Kidney (tissue), 13 donors: ENCODE measurements at regions not wholly inside any gene's neighbourhood (a gene's known extent, or its start where the extent isn't known, plus 50 kb on each side); places are given as distances from the start of the nearest gene placed in this dataset.

Source experiments
- DNase-seq, 5 donors: peaks; one replicate each; pipeline ENCODE4 v3.0.0-alpha.2; 2013 to 2020
- FAIRE-seq: peaks from 2 replicates; lab custom pipeline; 2012; peaks lifted over from hg19 to GRCh38; lab: Jason Lieb, UNC
- H3K27ac ChIP-seq, 2 donors: one replicate each; pipeline ENCODE4 v1.7.0; 2013; ENCODE audit warnings: low read depth in 2 of 2, low read length in 2 of 2, inconsistent platforms in 1 of 2
- H3K27me3 ChIP-seq: one replicate; pipeline ENCODE4 v1.7.1; 2013; ENCODE audit warnings: low read length, inconsistent platforms; ENCODE audit not compliant: control insufficient read depth, insufficient read depth
- H3K36me3 ChIP-seq, 3 donors: one replicate each; pipeline versions ENCODE4 v1.7.0 to v1.7.1; 2013; ENCODE audit warnings: low read length in 3 of 3, control low read depth in 1 of 3, inconsistent platforms in 1 of 3; ENCODE audit not compliant: insufficient read depth in 3 of 3, control insufficient read depth in 2 of 3
- H3K4me1 ChIP-seq, 3 donors: one replicate each; pipeline versions ENCODE4 v1.7.0 to v1.7.1; 2013; ENCODE audit warnings: low read length in 3 of 3, inconsistent platforms in 1 of 3, low read depth in 1 of 3; ENCODE audit not compliant: control insufficient read depth in 2 of 3, insufficient read depth in 2 of 3
- H3K4me3 ChIP-seq, 3 donors: one replicate each; pipeline versions ENCODE4 v1.7.0 to v1.8.1; 2013; ENCODE audit warnings: low read length in 3 of 3, control low read depth in 1 of 3, inconsistent platforms in 1 of 3
- H3K9ac ChIP-seq, 3 donors: one replicate each; pipeline versions ENCODE4 v1.7.0 to v1.7.1; 2013; ENCODE audit warnings: low read length in 3 of 3, control low read depth in 1 of 3, inconsistent platforms in 1 of 3
- H3K9me3 ChIP-seq, 3 donors: one replicate each; pipeline versions ENCODE4 v1.7.0 to v1.7.1; 2013; ENCODE audit warnings: low read length in 3 of 3, control low read depth in 1 of 3, inconsistent platforms in 1 of 3; ENCODE audit not compliant: control insufficient read depth in 2 of 3, insufficient read depth in 1 of 3
- intact Hi-C: fragments of 100-400 bp; cut with DNase I; formaldehyde crosslinking; loops from one replicate; pipeline ENCODE4 v1.11.1; 2022
- TF ChIP-seq, protein P1 (sequence below): IDR thresholded peaks from 3 replicates; pipeline ENCODE4 v1.5.1; 2012; ENCODE audit warnings: mild to moderate bottlenecking, moderate library complexity, borderline replicate concordance; ENCODE audit not compliant: insufficient read depth; ENCODE audit errors: extremely low read depth
- donor health status: control.
- donor health status: control.
- donor health status: control.
- donor health status: control.
- donor health status: control.
- donor health status: DM: yes; HTN: yes; CAD: no.
- donor health status: Normal renal cell carcinoma (clear cell type).

- intact Hi-C loops: no loop called here
- H3K9me3 ChIP-seq: no peaks in the 10 kb centered on the region
- H3K27ac ChIP-seq: no peak overlapping the region
- no peaks in the 10 kb centered on the region for H3K4me1 ChIP-seq
- TF ChIP-seq, protein P1, sequence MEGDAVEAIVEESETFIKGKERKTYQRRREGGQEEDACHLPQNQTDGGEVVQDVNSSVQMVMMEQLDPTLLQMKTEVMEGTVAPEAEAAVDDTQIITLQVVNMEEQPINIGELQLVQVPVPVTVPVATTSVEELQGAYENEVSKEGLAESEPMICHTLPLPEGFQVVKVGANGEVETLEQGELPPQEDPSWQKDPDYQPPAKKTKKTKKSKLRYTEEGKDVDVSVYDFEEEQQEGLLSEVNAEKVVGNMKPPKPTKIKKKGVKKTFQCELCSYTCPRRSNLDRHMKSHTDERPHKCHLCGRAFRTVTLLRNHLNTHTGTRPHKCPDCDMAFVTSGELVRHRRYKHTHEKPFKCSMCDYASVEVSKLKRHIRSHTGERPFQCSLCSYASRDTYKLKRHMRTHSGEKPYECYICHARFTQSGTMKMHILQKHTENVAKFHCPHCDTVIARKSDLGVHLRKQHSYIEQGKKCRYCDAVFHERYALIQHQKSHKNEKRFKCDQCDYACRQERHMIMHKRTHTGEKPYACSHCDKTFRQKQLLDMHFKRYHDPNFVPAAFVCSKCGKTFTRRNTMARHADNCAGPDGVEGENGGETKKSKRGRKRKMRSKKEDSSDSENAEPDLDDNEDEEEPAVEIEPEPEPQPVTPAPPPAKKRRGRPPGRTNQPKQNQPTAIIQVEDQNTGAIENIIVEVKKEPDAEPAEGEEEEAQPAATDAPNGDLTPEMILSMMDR: no peak
- FAIRE-seq (no peak), DNase-seq (no peak)
- no peak overlapping the region for H3K9ac ChIP-seq
- no peaks in the 10 kb centered on the region for H3K36me3 ChIP-seq
- H3K27me3 ChIP-seq: no peaks in the 10 kb centered on the region
- H3K4me3 ChIP-seq: no peak overlapping the region
These were observed 112.8 kb upstream of the GLS start for GRCh38 chr2:190767821-190768220.

DNA sequence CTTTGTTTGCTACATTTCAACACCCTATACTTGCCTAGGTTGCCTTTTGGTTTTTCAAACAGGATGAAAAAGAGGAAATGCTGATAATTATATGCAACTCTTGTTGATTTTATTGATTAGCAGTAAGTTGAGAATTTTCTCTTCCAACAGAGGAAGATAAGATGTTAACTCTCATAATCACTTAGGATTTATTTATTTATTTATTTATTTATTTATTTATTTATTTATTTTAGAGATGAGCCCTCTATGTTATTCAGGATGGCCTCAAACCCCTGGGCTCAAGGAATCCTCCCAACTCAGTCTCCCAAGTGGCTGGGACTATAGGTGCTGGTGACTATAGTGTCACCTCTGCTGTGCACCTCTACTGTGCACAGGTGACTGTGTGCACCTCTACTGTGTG, 111.4 kb upstream of the GLS start:
- Histone ChIP-seq H3K4me3 (no peak overlapping the region), H3K4me1 (no peaks in the 10 kb centered on the region), H3K9ac (no peak overlapping the region), H3K27ac (no peak overlapping the region), H3K9me3 (no peaks in the 10 kb centered on the region), H3K36me3 (no peaks in the 10 kb centered on the region), H3K27me3 (no peaks in the 10 kb centered on the region)
- no peak for FAIRE-seq
- intact Hi-C loops: no loop called here
- DNase-seq: no peak
- TF ChIP-seq, protein P1: no peak

DNA sequence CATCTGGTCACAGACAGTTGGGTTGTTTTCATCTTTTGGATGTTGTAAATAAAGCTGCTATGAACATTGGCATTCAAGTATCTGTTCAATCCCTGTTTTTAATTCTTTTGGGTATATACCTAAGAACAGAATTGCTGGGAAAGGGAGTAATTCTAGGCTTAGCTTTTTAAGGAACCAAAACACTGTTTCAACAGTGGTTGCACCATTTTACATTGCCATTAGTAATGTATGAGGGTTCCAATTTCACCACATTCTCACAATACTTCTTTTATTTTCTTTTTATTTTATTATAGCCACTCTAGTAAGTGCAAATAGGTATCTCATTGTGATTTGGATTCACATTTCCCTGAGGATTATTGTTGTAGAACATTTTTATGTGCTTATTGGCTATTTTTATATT, 108.9 kb upstream of the GLS start:
- Histone ChIP-seq H3K9ac (no peak overlapping the region), H3K4me3 (no peak overlapping the region), H3K9me3 (no peaks in the 10 kb centered on the region), H3K27ac (no peak overlapping the region), H3K36me3 (no peaks in the 10 kb centered on the region), H3K4me1 (no peaks in the 10 kb centered on the region), H3K27me3 (no peaks in the 10 kb centered on the region)
- FAIRE-seq (no peak), DNase-seq (no peak)
- TF ChIP-seq, protein P1: no peak
- intact Hi-C loops: no loop called here

DNA sequence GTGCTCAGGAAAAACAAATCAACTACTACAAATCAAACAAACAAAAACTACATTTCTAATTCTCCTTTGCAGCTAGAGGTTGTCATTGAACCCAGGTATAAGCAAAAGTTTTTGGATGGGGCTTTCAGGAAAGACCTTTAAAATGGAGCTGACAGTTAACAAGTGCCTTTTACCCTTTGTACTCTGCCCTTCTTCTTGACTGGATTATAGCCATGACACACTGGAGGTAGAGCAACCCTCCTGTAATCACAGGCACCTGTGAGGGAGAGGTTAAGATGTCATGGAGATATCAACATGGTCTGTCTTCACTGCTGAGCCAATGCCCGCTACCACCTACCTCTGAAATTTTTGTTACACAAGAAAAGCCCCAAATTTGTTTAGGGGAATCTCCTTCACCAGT, 100.0 kb upstream of the GLS start:
- H3K9ac ChIP-seq: no peak overlapping the region
- no peak for FAIRE-seq
- no peaks in the 10 kb centered on the region for H3K4me1 ChIP-seq
- TF ChIP-seq, protein P1: no peak
- no peaks in the 10 kb centered on the region for H3K36me3 ChIP-seq
- intact Hi-C loops: no loop called here
- no peak overlapping the region for H3K4me3 ChIP-seq
- no peaks in the 10 kb centered on the region for H3K27me3 ChIP-seq
- DNase-seq: no peak
- no peak overlapping the region for H3K27ac ChIP-seq
- H3K9me3 ChIP-seq: peaks cover 0 to 12% (median 5%) of the 10 kb centered on the region in 3 donors
